Ovary (tissue), 3 donors: ENCODE measurements at regions not wholly inside any gene's neighbourhood (a gene's known extent, or its start where the extent isn't known, plus 50 kb on each side); places are given as distances from the start of the nearest gene placed in this dataset.

Experiments used
- POLR2A ChIP-seq: fragments of 450-650 bp; IDR thresholded peaks from one replicate; pipeline ENCODE4 v1.6.1; 2017; ENCODE audit warnings: antibody characterized with exemption, mild to moderate bottlenecking, moderate library complexity
- TF ChIP-seq, protein P1 (sequence below), 3 donors: fragments of 450-650 bp in 2 of 3; fragments of 200-600 bp in 1 of 3; IDR thresholded peaks; one replicate each; pipeline versions ENCODE4 v1.5.1 to v1.8.0; 2016 to 2022; ENCODE audit warnings: antibody characterized with exemption in 3 of 3, mild to moderate bottlenecking in 1 of 3
- donor health status: DM: no; HTN: no; CAD: no.

DNA sequence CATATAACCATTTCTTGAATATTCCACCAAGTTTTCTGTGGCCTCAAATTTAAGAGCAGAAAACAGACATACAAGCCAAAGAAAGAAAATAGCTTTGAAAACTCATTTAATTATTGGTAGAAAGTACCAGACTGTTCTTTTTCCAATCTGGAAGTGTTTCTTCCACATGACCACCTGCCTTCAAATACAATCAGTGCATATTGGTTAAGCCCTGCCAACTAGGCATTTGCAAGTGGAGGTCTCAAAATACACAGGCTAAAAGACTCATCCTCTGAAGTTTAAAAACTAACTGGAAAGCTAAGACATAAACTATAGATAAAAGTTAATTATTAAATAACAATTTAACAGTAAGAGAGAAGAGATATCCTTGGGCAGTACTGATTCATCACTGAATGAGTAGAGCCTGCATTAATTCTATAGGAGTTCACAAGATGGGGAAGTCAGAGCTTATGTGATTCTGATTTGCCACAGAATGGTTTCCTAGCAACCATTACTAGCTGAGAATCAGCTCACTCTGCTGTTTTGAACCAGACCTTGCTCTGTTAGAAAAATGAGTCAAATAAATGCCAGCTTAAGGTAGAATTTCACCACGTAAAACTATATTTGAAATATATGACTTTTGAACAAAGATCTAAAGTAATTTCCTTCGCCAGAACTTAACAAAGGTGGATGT lies 433.8 kb downstream of the FUT8 start:
- TF ChIP-seq, protein P1, sequence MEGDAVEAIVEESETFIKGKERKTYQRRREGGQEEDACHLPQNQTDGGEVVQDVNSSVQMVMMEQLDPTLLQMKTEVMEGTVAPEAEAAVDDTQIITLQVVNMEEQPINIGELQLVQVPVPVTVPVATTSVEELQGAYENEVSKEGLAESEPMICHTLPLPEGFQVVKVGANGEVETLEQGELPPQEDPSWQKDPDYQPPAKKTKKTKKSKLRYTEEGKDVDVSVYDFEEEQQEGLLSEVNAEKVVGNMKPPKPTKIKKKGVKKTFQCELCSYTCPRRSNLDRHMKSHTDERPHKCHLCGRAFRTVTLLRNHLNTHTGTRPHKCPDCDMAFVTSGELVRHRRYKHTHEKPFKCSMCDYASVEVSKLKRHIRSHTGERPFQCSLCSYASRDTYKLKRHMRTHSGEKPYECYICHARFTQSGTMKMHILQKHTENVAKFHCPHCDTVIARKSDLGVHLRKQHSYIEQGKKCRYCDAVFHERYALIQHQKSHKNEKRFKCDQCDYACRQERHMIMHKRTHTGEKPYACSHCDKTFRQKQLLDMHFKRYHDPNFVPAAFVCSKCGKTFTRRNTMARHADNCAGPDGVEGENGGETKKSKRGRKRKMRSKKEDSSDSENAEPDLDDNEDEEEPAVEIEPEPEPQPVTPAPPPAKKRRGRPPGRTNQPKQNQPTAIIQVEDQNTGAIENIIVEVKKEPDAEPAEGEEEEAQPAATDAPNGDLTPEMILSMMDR (IDR thresholded peaks at IDR 0.05): no peak
- TF ChIP-seq POLR2A: no peak
